ENCODE measurements at regions not wholly inside any gene's neighbourhood (a gene's known extent, or its start where the extent isn't known, plus 50 kb on each side); places are given as distances from the start of the nearest gene placed in this dataset.

DNA sequence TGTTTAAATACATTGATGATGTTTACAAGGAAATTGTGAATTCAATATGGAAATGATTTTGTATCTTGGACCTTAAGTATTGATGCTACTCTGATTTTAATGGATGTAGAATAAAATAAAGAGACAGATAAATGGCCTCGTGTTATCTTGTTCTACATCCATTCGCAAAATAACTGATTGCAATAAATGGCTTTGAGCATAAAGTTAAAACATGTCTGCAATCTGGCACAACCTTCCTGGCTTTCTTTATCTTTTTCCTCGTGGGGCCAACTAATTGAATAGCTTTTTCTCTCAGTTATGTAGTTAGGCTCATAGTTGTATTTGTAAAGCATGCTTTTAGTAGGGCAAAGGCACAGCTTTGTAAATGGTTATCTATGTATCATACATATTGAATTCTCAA, 691.4 kb downstream of the CDH8 start:
- DNase-seq: no peak
- Histone ChIP-seq H3K27ac (no peak overlapping the region), H3K9me3 (peaks cover 0 to 6% (median 0%) of the 10 kb centered on the region in 4 donors), H3K4me3 (no peak overlapping the region), H3K27me3 (no peaks in the 10 kb centered on the region), H3K36me3 (no peaks in the 10 kb centered on the region), H3K4me1 (no peaks in the 10 kb centered on the region)
- no peak for TF ChIP-seq EP300 (IDR thresholded peaks at IDR 0.05)
- intact Hi-C loops (cut with DNase I): no loop called here
- WGBS, 2 donors: 55 to 72% methylated on average over 3 of the region's 3 CpGs

DNA sequence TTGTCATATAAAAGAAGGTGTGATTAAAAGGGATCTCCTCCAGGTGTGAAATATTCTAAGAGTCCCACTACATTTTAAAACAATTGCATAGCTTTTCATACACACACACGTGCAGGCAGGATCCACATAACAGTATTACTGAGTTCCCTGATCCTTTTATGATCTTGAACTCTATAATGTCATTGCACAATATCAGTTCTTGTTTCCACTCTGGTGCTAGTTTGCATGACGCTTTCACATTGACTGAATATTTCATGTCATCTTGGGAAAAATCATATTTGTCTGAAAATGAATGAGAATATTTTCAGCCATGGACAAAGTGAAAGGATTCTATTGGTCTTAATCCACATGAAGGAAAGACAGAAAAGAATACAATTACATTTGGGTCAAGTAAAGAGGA, 703.8 kb downstream of the CDH8 start:
- intact Hi-C loops (cut with DNase I): no loop called here
- no peaks in the 10 kb centered on the region for H3K4me1 ChIP-seq
- WGBS, 2 donors: 45 to 74% methylated on average over 2 of the region's 2 CpGs
- H3K9me3 ChIP-seq: no peaks in the 10 kb centered on the region
- H3K27ac ChIP-seq: no peak overlapping the region
- H3K4me3 ChIP-seq: no peak overlapping the region
- TF ChIP-seq EP300 (IDR thresholded peaks at IDR 0.05): no peak
- no peak for TF ChIP-seq POLR2AphosphoS5 (IDR thresholded peaks at IDR 0.05)
- no peak for TF ChIP-seq POLR2A (IDR thresholded peaks at IDR 0.05)
- TF ChIP-seq, protein P1, sequence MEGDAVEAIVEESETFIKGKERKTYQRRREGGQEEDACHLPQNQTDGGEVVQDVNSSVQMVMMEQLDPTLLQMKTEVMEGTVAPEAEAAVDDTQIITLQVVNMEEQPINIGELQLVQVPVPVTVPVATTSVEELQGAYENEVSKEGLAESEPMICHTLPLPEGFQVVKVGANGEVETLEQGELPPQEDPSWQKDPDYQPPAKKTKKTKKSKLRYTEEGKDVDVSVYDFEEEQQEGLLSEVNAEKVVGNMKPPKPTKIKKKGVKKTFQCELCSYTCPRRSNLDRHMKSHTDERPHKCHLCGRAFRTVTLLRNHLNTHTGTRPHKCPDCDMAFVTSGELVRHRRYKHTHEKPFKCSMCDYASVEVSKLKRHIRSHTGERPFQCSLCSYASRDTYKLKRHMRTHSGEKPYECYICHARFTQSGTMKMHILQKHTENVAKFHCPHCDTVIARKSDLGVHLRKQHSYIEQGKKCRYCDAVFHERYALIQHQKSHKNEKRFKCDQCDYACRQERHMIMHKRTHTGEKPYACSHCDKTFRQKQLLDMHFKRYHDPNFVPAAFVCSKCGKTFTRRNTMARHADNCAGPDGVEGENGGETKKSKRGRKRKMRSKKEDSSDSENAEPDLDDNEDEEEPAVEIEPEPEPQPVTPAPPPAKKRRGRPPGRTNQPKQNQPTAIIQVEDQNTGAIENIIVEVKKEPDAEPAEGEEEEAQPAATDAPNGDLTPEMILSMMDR (IDR thresholded peaks at IDR 0.05): no peak
- no peaks in the 10 kb centered on the region for H3K27me3 ChIP-seq
- no peaks in the 10 kb centered on the region for H3K36me3 ChIP-seq
- no peak for DNase-seq

DNA sequence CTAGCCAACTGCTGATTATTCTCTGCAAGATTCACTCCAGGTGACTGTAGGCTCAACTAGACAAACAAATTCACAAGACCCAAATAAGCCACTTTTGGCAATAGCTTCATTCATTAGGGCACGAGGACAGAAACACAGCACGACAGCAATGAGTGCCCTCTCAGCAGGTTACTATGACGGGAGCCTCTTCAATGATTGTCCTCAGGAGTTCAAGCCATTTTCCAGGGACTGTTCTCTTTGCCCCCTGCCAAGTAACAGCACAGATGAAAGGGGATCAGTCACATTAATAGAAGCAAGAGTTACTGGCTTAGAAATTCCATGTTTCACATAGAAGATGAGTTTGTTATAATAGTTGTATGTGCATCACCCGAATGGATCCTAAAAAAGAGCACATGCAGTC, 712.2 kb downstream of the CDH8 start:
- H3K4me1 ChIP-seq: no peaks in the 10 kb centered on the region
- DNase-seq: no peak
- WGBS, 2 donors: 79 to 86% methylated on average over 4 of the region's 4 CpGs
- no peaks in the 10 kb centered on the region for H3K9me3 ChIP-seq
- no peak overlapping the region for H3K4me3 ChIP-seq
- H3K27me3 ChIP-seq: no peaks in the 10 kb centered on the region
- no peak overlapping the region for H3K27ac ChIP-seq
- intact Hi-C loops (cut with DNase I): no loop called here
- no peaks in the 10 kb centered on the region for H3K36me3 ChIP-seq
- TF ChIP-seq POLR2A (IDR thresholded peaks at IDR 0.05) (no peak), EP300 (IDR thresholded peaks at IDR 0.05) (no peak), POLR2AphosphoS5 (IDR thresholded peaks at IDR 0.05) (no peak)
- TF ChIP-seq, protein P1 (IDR thresholded peaks at IDR 0.05): no peak

DNA sequence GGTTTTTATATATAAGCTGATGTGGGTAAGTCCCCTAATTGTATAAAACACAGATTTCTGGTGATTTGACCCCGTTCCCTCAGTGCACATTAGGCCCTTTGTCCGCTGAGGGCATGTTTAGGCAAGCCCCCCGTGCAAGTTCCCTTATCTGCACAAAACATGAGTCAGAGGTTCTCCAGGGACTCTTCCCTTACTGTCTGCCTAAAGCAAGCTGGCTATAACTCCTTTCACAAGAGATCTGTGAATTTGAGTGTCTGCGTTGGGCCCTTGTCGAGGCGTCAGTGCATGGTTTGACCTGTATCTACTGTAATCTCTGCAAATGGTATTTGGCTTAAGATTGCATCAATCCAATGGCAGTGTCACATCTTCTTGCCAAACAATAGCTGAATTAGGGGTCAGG, 712.8 kb downstream of the CDH8 start:
- DNase-seq: no peak
- 79 to 80% methylated on average over 6 of the region's 6 CpGs for WGBS, 2 donors
- Histone ChIP-seq H3K27ac (no peak overlapping the region), H3K4me1 (no peaks in the 10 kb centered on the region), H3K9me3 (no peaks in the 10 kb centered on the region), H3K36me3 (no peaks in the 10 kb centered on the region), H3K4me3 (no peak overlapping the region), H3K27me3 (no peaks in the 10 kb centered on the region)
- TF ChIP-seq, protein P1 (IDR thresholded peaks at IDR 0.05): no peak
- TF ChIP-seq EP300 (IDR thresholded peaks at IDR 0.05) (no peak), POLR2A (IDR thresholded peaks at IDR 0.05) (no peak), POLR2AphosphoS5 (IDR thresholded peaks at IDR 0.05) (no peak)
- intact Hi-C loops (cut with DNase I): no loop called here

DNA sequence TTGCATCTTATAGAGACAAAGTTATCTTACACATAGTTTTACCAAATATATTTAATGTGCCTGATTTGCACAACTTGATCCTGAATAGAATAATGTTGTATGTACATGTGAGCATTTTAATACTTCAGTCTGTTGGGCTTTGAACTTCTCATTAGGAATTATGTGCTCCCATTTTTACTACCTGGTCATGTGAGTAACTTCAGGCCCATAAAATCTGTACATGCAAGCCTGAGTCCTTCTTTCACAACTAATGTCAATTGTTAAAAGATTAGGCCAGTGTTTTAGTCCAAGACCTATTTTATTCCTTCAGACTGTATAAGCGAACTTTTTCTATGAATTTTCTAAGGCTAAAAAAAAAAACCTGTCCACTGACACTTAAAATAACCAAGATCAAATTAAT, 715.4 kb downstream of the CDH8 start:
- no peaks in the 10 kb centered on the region for H3K4me1 ChIP-seq
- no peak for DNase-seq
- no peak overlapping the region for H3K27ac ChIP-seq
- H3K4me3 ChIP-seq: no peak overlapping the region
- 61 to 76% methylated on average over 1 of the region's 1 CpG for WGBS, 2 donors
- H3K36me3 ChIP-seq: no peaks in the 10 kb centered on the region
- H3K27me3 ChIP-seq: no peaks in the 10 kb centered on the region
- TF ChIP-seq, protein P1 (IDR thresholded peaks at IDR 0.05): no peak
- TF ChIP-seq POLR2A (IDR thresholded peaks at IDR 0.05) (no peak), POLR2AphosphoS5 (IDR thresholded peaks at IDR 0.05) (no peak), EP300 (IDR thresholded peaks at IDR 0.05) (no peak)
- intact Hi-C loops (cut with DNase I): no loop called here
- H3K9me3 ChIP-seq: no peaks in the 10 kb centered on the region
